Smooth muscle cell of the brain vasculature (primary cell): ENCODE measurements at regions not wholly inside any gene's neighbourhood (a gene's known extent, or its start where the extent isn't known, plus 50 kb on each side); places are given as distances from the start of the nearest gene placed in this dataset.

Experiments
- DNase-seq: peaks from one replicate; pipeline ENCODE4 v3.0.0-alpha.2; 2012; ENCODE audit warnings: low read depth, low spot score

- no peak for DNase-seq
These were observed 253.2 kb downstream of the SEC14L1 start for GRCh38 chr17:77393867-77394539.

GRCh38 chr17:77394540-77395295 lies 253.9 kb downstream of the SEC14L1 start:
- no peak for DNase-seq

GRCh38 chr17:77395501-77396048 lies 254.8 kb downstream of the SEC14L1 start:
- DNase-seq, result no peak

- no peak for DNase-seq
These were observed 255.8 kb downstream of the SEC14L1 start for GRCh38 chr17:77396610-77397009.

- no peak for DNase-seq
These were observed 257.5 kb downstream of the SEC14L1 start for GRCh38 chr17:77398274-77398673.

GRCh38 chr17:77399319-77399957 lies 258.7 kb downstream of the SEC14L1 start:
- DNase-seq, result no peak

GRCh38 chr17:77400445-77400870 lies 259.7 kb downstream of the SEC14L1 start:
- DNase-seq, result no peak

GRCh38 chr17:77402159-77402731 lies 261.5 kb downstream of the SEC14L1 start:
- no peak for DNase-seq

GRCh38 chr17:77403854-77404253 lies 263.1 kb downstream of the SEC14L1 start:
- no peak for DNase-seq

GRCh38 chr17:77404812-77405581 lies 264.2 kb downstream of the SEC14L1 start:
- DNase-seq, result no peak

- no peak for DNase-seq
These were observed 265.3 kb downstream of the SEC14L1 start for GRCh38 chr17:77405867-77406732.

GRCh38 chr17:77407321-77408277 lies 266.8 kb downstream of the SEC14L1 start:
- no peak for DNase-seq

GRCh38 chr17:77408284-77408683 lies 267.5 kb downstream of the SEC14L1 start:
- DNase-seq, result no peak

GRCh38 chr17:77409282-77410161 lies 268.8 kb downstream of the SEC14L1 start:
- DNase-seq, result no peak

GRCh38 chr17:77410470-77410869 lies 269.7 kb downstream of the SEC14L1 start:
- DNase-seq, result no peak

- DNase-seq, result no peak
These were observed 274.1 kb downstream of the SEC14L1 start for GRCh38 chr17:77414811-77415400.

- no peak for DNase-seq
These were observed 275.4 kb downstream of the SEC14L1 start for GRCh38 chr17:77416105-77416713.
